K562 (cell line): ENCODE measurements at regions not wholly inside any gene's neighbourhood (a gene's known extent, or its start where the extent isn't known, plus 50 kb on each side); places are given as distances from the start of the nearest gene placed in this dataset.

ENCODE experiments used
- ATAC-seq: fragments of 200-7000 bp; cut with Tn5 transposase; 3 replicates; pipeline ENCODE4 v1.9.1; 2020; ENCODE audit warnings: moderate library complexity
- BruUV-seq: library from RNA; stranded (reverse); fragments of 400-500 nt; replicated peaks from 2 replicates; lab custom pipeline; 2021; lab: Mats Ljungman, UMichigan
- CTCF ChIA-PET: fragments of 300-600 bp; formaldehyde crosslinking; extraction: SDS; loops from one replicate; lab custom pipeline; 2021; ENCODE audit warnings: low intra/inter-chr PET ratio; lab: Yijun Ruan, JAX
- POLR2A ChIA-PET: fragments of 300-600, 350-650 bp; sonication (Branson Sonifier 250); formaldehyde crosslinking; extraction: SDS; loops from one replicate; lab custom pipeline; 2021; ENCODE audit warnings: antibody characterized with exemption, inconsistent platforms; lab: Yijun Ruan, JAX
- DNase-seq, 4 experiments: peaks; one replicate each; pipeline versions ENCODE4 v3.0.0 to v3.0.0-alpha.2; 2011 to 2018; ENCODE audit warnings: low spot score in 3 of 4, mixed read lengths in 3 of 4; ENCODE audit errors: extremely low read depth in 1 of 4
- FAIRE-seq: peaks from 2 replicates; lab custom pipeline; 2011; peaks lifted over from hg19 to GRCh38; lab: Jason Lieb, UNC
- H2AFZ ChIP-seq: 2 replicates; pipeline ENCODE4 v1.6.0; 2011; ENCODE audit warnings: low read depth, low read length, control low read depth, inconsistent platforms
- H3K27ac ChIP-seq: fragments of 200-600 bp; 3 replicates; pipeline ENCODE4 v1.8.0; 2011; ENCODE audit warnings: low read depth, mild to moderate bottlenecking, control low read depth, inconsistent platforms, low read length, moderate library complexity, mixed read lengths; ENCODE audit errors: extremely low read depth
- H3K27me3 ChIP-seq, 2 experiments: fragments of 300-600 bp in 1 of 2; 2 replicates in 1 of 2; 3 replicates in 1 of 2; pipeline versions ENCODE4 v1.6.0 to v1.8.0; 2011; ENCODE audit warnings: inconsistent platforms in 2 of 2, low read length in 2 of 2, mild to moderate bottlenecking in 1 of 2, mixed read lengths in 1 of 2, moderate library complexity in 1 of 2; ENCODE audit not compliant: control insufficient read depth in 2 of 2, insufficient read depth in 2 of 2
- H3K36me3 ChIP-seq: fragments of 300-600 bp; 3 replicates; pipeline ENCODE4 v1.8.0; 2011; ENCODE audit warnings: mild to moderate bottlenecking, low read length, inconsistent platforms; ENCODE audit not compliant: control insufficient read depth, insufficient read depth
- H3K4me1 ChIP-seq, 2 experiments: fragments of 200-600 bp in 1 of 2; replicated peaks in 1 of 2; 2 replicates in 1 of 2; 3 replicates in 1 of 2; pipeline versions ENCODE4 v1.5.1 to v1.8.0; 2011; ENCODE audit warnings: inconsistent platforms in 2 of 2, low read length in 2 of 2, mild to moderate bottlenecking in 1 of 2, mixed read lengths in 1 of 2, moderate library complexity in 1 of 2; ENCODE audit not compliant: control insufficient read depth in 2 of 2, insufficient read depth in 2 of 2
- H3K4me2 ChIP-seq: 2 replicates; pipeline ENCODE4 v1.6.1; 2011; ENCODE audit warnings: low read length, control low read depth, inconsistent platforms, mixed read lengths; ENCODE audit not compliant: insufficient read depth
- H3K4me3 ChIP-seq: fragments of 200-600 bp; sonication (generic), shearing (Covaris generic); 2 replicates; pipeline ENCODE4 v1.5.1; 2016; ENCODE audit warnings: control low read depth, inconsistent platforms
- H3K79me2 ChIP-seq: fragments of 200-600 bp; 3 replicates; pipeline ENCODE4 v1.8.0; 2011; ENCODE audit warnings: low read length, inconsistent platforms; ENCODE audit not compliant: control insufficient read depth, insufficient read depth
- H3K9ac ChIP-seq, 2 experiments: 2 replicates each; pipeline versions ENCODE4 v1.6.0 to v1.6.1; 2011; ENCODE audit warnings: low read depth in 2 of 2, low read length in 2 of 2, control low read depth in 1 of 2, inconsistent platforms in 1 of 2, mild to moderate bottlenecking in 1 of 2, mixed read lengths in 1 of 2; ENCODE audit not compliant: insufficient read depth in 1 of 2
- H3K9me1 ChIP-seq: one replicate; pipeline ENCODE4 v1.6.0; 2011; ENCODE audit warnings: inconsistent platforms, mild to moderate bottlenecking, low read length, moderate library complexity; ENCODE audit not compliant: control insufficient read depth, insufficient read depth
- H3K9me3 ChIP-seq: replicated peaks from 2 replicates; pipeline ENCODE4 v1.5.1; 2011; ENCODE audit warnings: low read depth, low read length, inconsistent platforms; ENCODE audit not compliant: control insufficient read depth, insufficient read depth
- H4K20me1 ChIP-seq: replicated peaks from 2 replicates; pipeline ENCODE4 v1.6.1; 2011; ENCODE audit warnings: low read length, inconsistent platforms, mixed read lengths; ENCODE audit not compliant: control insufficient read depth, insufficient read depth
- BACH1 ChIP-seq: fragments of 200-800 bp; sonication (Bioruptor generic); IDR thresholded peaks from 2 replicates; pipeline ENCODE4 v1.6.1; 2016; ENCODE audit warnings: missing genetic modification characterization, missing compliant biosample characterization
- BCL6 ChIP-seq: fragments of 250-450 bp; sonication (Bioruptor Pico); IDR thresholded peaks from 2 replicates; pipeline ENCODE4 v1.4.0; 2020
- BRF1 ChIP-seq: IDR thresholded peaks from 3 replicates; pipeline ENCODE4 v1.6.1; 2011; ENCODE audit warnings: borderline replicate concordance, mild to moderate bottlenecking; ENCODE audit not compliant: insufficient read length; ENCODE audit errors: extremely low read depth
- CEBPG ChIP-seq, 3 experiments: fragments of 200-800 bp in 1 of 3; sonication (Bioruptor generic) in 1 of 3; sonication (generic) in 1 of 3; formaldehyde crosslinking in 1 of 3; IDR thresholded peaks in 2 of 3; conservative IDR thresholded peaks in 1 of 3; 2 replicates each; pipeline versions ENCODE4 v1.6.1 to v1.8.0; 2016 to 2022; ENCODE audit warnings: missing compliant biosample characterization in 2 of 3, missing genetic modification characterization in 2 of 3, mild to moderate bottlenecking in 1 of 3, missing genetic modification reagents in 1 of 3
- CREM ChIP-seq: IDR thresholded peaks from 2 replicates; pipeline ENCODE4 v1.6.1; 2014; ENCODE audit warnings: antibody characterized with exemption, low read depth
- FOXM1 ChIP-seq, 2 experiments: fragments of 450-650 bp in 1 of 2; sonication (generic) in 1 of 2; formaldehyde crosslinking in 1 of 2; IDR thresholded peaks; 2 replicates each; pipeline versions ENCODE4 v1.6.1 to v1.9.0; 2017 to 2022; ENCODE audit warnings: low read depth in 2 of 2, mild to moderate bottlenecking in 2 of 2, missing genetic modification reagents in 1 of 2, moderate library complexity in 1 of 2
- GATAD2B ChIP-seq: fragments of 450-650 bp; IDR thresholded peaks from 2 replicates; pipeline ENCODE4 v1.6.1; 2017; ENCODE audit warnings: mild to moderate bottlenecking, borderline replicate concordance
- KAT7 ChIP-seq: sonication (generic); formaldehyde crosslinking; IDR thresholded peaks from 2 replicates; pipeline ENCODE4 v1.8.0; 2022; ENCODE audit warnings: missing genetic modification reagents, mild to moderate bottlenecking, borderline replicate concordance
- SAP30 ChIP-seq: fragments of 200-600 bp; sonication (generic); IDR thresholded peaks from 2 replicates; pipeline ENCODE4 v1.6.1; 2012; ENCODE audit warnings: borderline replicate concordance, low read depth, mild to moderate bottlenecking, moderate library complexity, low read length, control low read depth, inconsistent platforms; ENCODE audit not compliant: insufficient read depth, poor library complexity, severe bottlenecking
- ZNF253 ChIP-seq: fragments of 250-450 bp; sonication (Bioruptor Pico); conservative IDR thresholded peaks from 2 replicates; pipeline ENCODE4 v1.6.1; 2021; ENCODE audit warnings: mild to moderate bottlenecking
- WGBS: fragments of 100-300 bp; shearing (Covaris generic); methylation state at CpG from one replicate; pipeline ENCODE4 v1.1.6; 2016; ENCODE audit warnings: low coverage, mixed read lengths; ENCODE audit not compliant: insufficient coverage; ENCODE audit errors: missing lambda C conversion rate; 5-methylcytosine and 5-hydroxymethylcytosine counted together
- in situ Hi-C: fragments of 300-500 bp; cut with MboI; formaldehyde crosslinking; loops from 4 replicates; pipeline ENCODE4 v1.15.0; 2018; ENCODE audit warnings: inconsistent platforms, mixed read lengths
- intact Hi-C: fragments of 100-400 bp; cut with micrococcal nuclease; formaldehyde crosslinking; loops from 2 replicates; pipeline ENCODE4 v1.14.2; 2022
- TF ChIP-seq, protein P1 (sequence below): sonication (generic); formaldehyde crosslinking; IDR thresholded peaks from 2 replicates; pipeline ENCODE4 v1.8.1; 2022; ENCODE audit warnings: missing genetic modification reagents
- TF ChIP-seq, protein P2 (sequence below): fragments of 450-650 bp; formaldehyde crosslinking; IDR thresholded peaks from 2 replicates; pipeline ENCODE4 v1.4.0; 2020; ENCODE audit warnings: mild to moderate bottlenecking, moderate library complexity
- TF ChIP-seq, protein P3 (sequence below): sonication (generic); formaldehyde crosslinking; IDR thresholded peaks from 2 replicates; pipeline ENCODE4 v1.8.0; 2022; ENCODE audit warnings: mild to moderate bottlenecking, missing genetic modification reagents
- TF ChIP-seq, protein P4 (sequence below): fragments of 250-450 bp; sonication (Bioruptor Pico); IDR thresholded peaks from 2 replicates; pipeline ENCODE4 v1.9.0; 2021; ENCODE audit warnings: mild to moderate bottlenecking, inconsistent platforms

- TF ChIP-seq FOXM1 (IDR thresholded peaks at IDR 0.05; ENCODE audit: low read depth) (no peak), FOXM1 (CRISPR knock-in tag; IDR thresholded peaks at IDR 0.05; ENCODE audit: low read depth) (no peak), BACH1 (tag) (no peak), BCL6 (CRISPR knock-in tag) (no peak), CEBPG (CRISPR knock-in tag; IDR thresholded peaks at IDR 0.05) (no peak), CEBPG (tag; conservative IDR thresholded peaks at IDR 0.05 in 1 of 2, IDR thresholded peaks at IDR 0.05 in 1 of 2) (no peak), ZNF253 (CRISPR knock-in tag) (no peak), GATAD2B (no peak), BRF1 (no peak), CREM (no peak), SAP30 (no peak), KAT7 (no peak)
- TF ChIP-seq, protein P1, sequence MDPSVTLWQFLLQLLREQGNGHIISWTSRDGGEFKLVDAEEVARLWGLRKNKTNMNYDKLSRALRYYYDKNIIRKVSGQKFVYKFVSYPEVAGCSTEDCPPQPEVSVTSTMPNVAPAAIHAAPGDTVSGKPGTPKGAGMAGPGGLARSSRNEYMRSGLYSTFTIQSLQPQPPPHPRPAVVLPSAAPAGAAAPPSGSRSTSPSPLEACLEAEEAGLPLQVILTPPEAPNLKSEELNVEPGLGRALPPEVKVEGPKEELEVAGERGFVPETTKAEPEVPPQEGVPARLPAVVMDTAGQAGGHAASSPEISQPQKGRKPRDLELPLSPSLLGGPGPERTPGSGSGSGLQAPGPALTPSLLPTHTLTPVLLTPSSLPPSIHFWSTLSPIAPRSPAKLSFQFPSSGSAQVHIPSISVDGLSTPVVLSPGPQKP (CRISPR knock-in tag) = no peak
- TF ChIP-seq, protein P2, sequence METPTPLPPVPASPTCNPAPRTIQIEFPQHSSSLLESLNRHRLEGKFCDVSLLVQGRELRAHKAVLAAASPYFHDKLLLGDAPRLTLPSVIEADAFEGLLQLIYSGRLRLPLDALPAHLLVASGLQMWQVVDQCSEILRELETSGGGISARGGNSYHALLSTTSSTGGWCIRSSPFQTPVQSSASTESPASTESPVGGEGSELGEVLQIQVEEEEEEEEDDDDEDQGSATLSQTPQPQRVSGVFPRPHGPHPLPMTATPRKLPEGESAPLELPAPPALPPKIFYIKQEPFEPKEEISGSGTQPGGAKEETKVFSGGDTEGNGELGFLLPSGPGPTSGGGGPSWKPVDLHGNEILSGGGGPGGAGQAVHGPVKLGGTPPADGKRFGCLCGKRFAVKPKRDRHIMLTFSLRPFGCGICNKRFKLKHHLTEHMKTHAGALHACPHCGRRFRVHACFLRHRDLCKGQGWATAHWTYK (CRISPR knock-in tag) = no peak
- TF ChIP-seq, protein P3, sequence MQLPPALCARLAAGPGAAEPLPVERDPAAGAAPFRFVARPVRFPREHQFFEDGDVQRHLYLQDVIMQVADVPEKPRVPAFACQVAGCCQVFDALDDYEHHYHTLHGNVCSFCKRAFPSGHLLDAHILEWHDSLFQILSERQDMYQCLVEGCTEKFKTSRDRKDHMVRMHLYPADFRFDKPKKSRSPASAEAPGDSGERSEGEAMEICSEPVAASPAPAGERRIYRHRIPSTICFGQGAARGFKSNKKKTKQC (CRISPR knock-in tag) = no peak
- TF ChIP-seq, protein P4, sequence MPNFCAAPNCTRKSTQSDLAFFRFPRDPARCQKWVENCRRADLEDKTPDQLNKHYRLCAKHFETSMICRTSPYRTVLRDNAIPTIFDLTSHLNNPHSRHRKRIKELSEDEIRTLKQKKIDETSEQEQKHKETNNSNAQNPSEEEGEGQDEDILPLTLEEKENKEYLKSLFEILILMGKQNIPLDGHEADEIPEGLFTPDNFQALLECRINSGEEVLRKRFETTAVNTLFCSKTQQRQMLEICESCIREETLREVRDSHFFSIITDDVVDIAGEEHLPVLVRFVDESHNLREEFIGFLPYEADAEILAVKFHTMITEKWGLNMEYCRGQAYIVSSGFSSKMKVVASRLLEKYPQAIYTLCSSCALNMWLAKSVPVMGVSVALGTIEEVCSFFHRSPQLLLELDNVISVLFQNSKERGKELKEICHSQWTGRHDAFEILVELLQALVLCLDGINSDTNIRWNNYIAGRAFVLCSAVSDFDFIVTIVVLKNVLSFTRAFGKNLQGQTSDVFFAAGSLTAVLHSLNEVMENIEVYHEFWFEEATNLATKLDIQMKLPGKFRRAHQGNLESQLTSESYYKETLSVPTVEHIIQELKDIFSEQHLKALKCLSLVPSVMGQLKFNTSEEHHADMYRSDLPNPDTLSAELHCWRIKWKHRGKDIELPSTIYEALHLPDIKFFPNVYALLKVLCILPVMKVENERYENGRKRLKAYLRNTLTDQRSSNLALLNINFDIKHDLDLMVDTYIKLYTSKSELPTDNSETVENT (CRISPR knock-in tag) = no peak
- H4K20me1 ChIP-seq = no peaks in the 10 kb centered on the region
- no peak overlapping the region for H3K4me3 ChIP-seq
- H3K9me3 ChIP-seq = no peaks in the 10 kb centered on the region
- no peak overlapping the region for H3K4me2 ChIP-seq
- CTCF ChIA-PET = no interaction called here
- POLR2A ChIA-PET = no interaction called here
- no peak for ATAC-seq
- WGBS = 51% methylated on average over 2 of the region's 2 CpGs
- no peaks in the 10 kb centered on the region for H3K27me3 ChIP-seq
- no peaks in the 10 kb centered on the region for H3K9me1 ChIP-seq
- no peaks in the 10 kb centered on the region for H3K36me3 ChIP-seq
- no peak for FAIRE-seq
- intact Hi-C loops = no loop called here
- H3K79me2 ChIP-seq = no peaks in the 10 kb centered on the region
- BruUV-seq = no TSS peak
- DNase-seq = no peak
- H3K9ac ChIP-seq = no peak overlapping the region
- no peak overlapping the region for H2AFZ ChIP-seq
- H3K4me1 ChIP-seq = no peaks in the 10 kb centered on the region
- in situ Hi-C loops = no loop called here
- no peak overlapping the region for H3K27ac ChIP-seq
These were observed 1217.1 kb upstream of the CELF2 start for GRCh38 chr10:9800571-9800970.
